KMS-11 (cell line): ENCODE measurements at regions not wholly inside any gene's neighbourhood (a gene's known extent, or its start where the extent isn't known, plus 50 kb on each side); places are given as distances from the start of the nearest gene placed in this dataset.

ENCODE experiments used
- H2AFZ ChIP-seq: fragments of 200-600 bp; sonication (generic); 2 replicates; pipeline ENCODE4 v1.6.1; 2016; ENCODE audit warnings: antibody characterized with exemption, mixed run types, low read depth
- H3K27ac ChIP-seq: fragments of 200-600 bp; sonication (generic); 2 replicates; pipeline ENCODE4 v1.6.1; 2016; ENCODE audit warnings: mild to moderate bottlenecking, mixed run types
- H3K27me3 ChIP-seq: fragments of 200-600 bp; sonication (generic); 2 replicates; pipeline ENCODE4 v1.6.1; 2017; ENCODE audit warnings: mild to moderate bottlenecking, low read depth, mixed run types, moderate library complexity; ENCODE audit not compliant: insufficient read depth
- H3K36me3 ChIP-seq: fragments of 200-600 bp; sonication (generic); 2 replicates; pipeline ENCODE4 v1.6.1; 2017; ENCODE audit warnings: mild to moderate bottlenecking, mixed run types; ENCODE audit not compliant: insufficient read depth
- H3K4me1 ChIP-seq: fragments of 200-600 bp; sonication (generic); 2 replicates; pipeline ENCODE4 v1.6.1; 2016; ENCODE audit warnings: mild to moderate bottlenecking, low read depth, mixed run types; ENCODE audit not compliant: poor library complexity, severe bottlenecking
- H3K4me2 ChIP-seq: fragments of 200-600 bp; sonication (generic); 2 replicates; pipeline ENCODE4 v1.7.0; 2016; ENCODE audit warnings: mild to moderate bottlenecking, mixed run types
- H3K4me3 ChIP-seq: fragments of 200-600 bp; sonication (generic); IDR thresholded peaks from 2 replicates; pipeline ENCODE4 v1.6.1; 2017; ENCODE audit warnings: low read depth, low read length, mixed read lengths; ENCODE audit not compliant: insufficient read depth
- H3K79me2 ChIP-seq: fragments of 200-600 bp; sonication (generic); 2 replicates; pipeline ENCODE4 v1.6.1; 2016; ENCODE audit warnings: low read depth, mixed run types; ENCODE audit not compliant: insufficient read depth
- H3K9ac ChIP-seq: fragments of 200-600 bp; sonication (generic); 2 replicates; pipeline ENCODE4 v1.6.1; 2016; ENCODE audit warnings: mild to moderate bottlenecking, mixed run types
- H4K20me1 ChIP-seq: fragments of 200-600 bp; sonication (generic); 2 replicates; pipeline ENCODE4 v1.6.1; 2016; ENCODE audit warnings: mild to moderate bottlenecking, mixed run types; ENCODE audit not compliant: insufficient read depth
- TF ChIP-seq, protein P1 (sequence below): fragments of 200-600 bp; sonication (generic); conservative IDR thresholded peaks from 2 replicates; pipeline ENCODE4 v1.6.1; 2017; ENCODE audit warnings: low read depth, mild to moderate bottlenecking, antibody characterized with exemption, low read length, moderate library complexity, mixed read lengths

DNA sequence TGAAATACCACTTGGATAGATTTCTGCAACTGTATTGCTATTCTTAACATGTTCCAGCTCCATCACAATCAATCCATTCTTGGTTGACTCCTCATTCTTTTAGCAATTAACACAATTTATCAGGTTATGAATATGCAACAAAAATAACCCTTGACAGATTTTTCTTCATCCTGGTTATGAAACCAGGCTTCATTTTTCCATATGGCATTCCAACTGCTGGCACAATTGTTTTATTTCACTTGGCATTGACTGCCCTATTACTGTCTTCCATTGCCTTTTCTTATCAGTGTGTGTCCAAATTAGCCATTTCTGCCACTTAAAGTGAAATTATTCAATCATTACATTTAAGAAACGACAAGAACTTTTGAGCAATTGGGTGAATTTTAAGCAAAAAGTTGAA is 388.8 kb upstream of the EPHA5 start:
- Histone ChIP-seq H3K27ac (no peak overlapping the region), H3K4me1 (no peaks in the 10 kb centered on the region), H3K9ac (no peak overlapping the region), H3K36me3 (no peaks in the 10 kb centered on the region), H4K20me1 (no peaks in the 10 kb centered on the region), H2AFZ (no peak overlapping the region), H3K27me3 (no peaks in the 10 kb centered on the region), H3K4me2 (no peak overlapping the region), H3K4me3 (no peak overlapping the region), H3K79me2 (no peaks in the 10 kb centered on the region)
- TF ChIP-seq, protein P1, sequence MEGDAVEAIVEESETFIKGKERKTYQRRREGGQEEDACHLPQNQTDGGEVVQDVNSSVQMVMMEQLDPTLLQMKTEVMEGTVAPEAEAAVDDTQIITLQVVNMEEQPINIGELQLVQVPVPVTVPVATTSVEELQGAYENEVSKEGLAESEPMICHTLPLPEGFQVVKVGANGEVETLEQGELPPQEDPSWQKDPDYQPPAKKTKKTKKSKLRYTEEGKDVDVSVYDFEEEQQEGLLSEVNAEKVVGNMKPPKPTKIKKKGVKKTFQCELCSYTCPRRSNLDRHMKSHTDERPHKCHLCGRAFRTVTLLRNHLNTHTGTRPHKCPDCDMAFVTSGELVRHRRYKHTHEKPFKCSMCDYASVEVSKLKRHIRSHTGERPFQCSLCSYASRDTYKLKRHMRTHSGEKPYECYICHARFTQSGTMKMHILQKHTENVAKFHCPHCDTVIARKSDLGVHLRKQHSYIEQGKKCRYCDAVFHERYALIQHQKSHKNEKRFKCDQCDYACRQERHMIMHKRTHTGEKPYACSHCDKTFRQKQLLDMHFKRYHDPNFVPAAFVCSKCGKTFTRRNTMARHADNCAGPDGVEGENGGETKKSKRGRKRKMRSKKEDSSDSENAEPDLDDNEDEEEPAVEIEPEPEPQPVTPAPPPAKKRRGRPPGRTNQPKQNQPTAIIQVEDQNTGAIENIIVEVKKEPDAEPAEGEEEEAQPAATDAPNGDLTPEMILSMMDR: no peak

- TF ChIP-seq, protein P1: no peak
Observed at GRCh38 chr4:66055999-66056398, 385.7 kb upstream of the EPHA5 start.

GRCh38 chr4:66052426-66052825 is 382.1 kb upstream of the EPHA5 start:
- no peaks in the 10 kb centered on the region for H3K4me1 ChIP-seq
- H3K27ac ChIP-seq: no peak overlapping the region
- no peaks in the 10 kb centered on the region for H3K36me3 ChIP-seq
- no peaks in the 10 kb centered on the region for H3K79me2 ChIP-seq
- no peak overlapping the region for H3K4me2 ChIP-seq
- H2AFZ ChIP-seq: no peak overlapping the region
- TF ChIP-seq, protein P1: no peak
- H3K27me3 ChIP-seq: no peaks in the 10 kb centered on the region
- no peak overlapping the region for H3K4me3 ChIP-seq
- no peak overlapping the region for H3K9ac ChIP-seq
- no peaks in the 10 kb centered on the region for H4K20me1 ChIP-seq

More at GRCh38 chr4:66055999-66056398, 385.7 kb upstream of the EPHA5 start:
- H3K9ac ChIP-seq: no peak overlapping the region
- no peaks in the 10 kb centered on the region for H3K4me1 ChIP-seq
- H2AFZ ChIP-seq: no peak overlapping the region
- H4K20me1 ChIP-seq: no peaks in the 10 kb centered on the region
- H3K27ac ChIP-seq: no peak overlapping the region
- no peaks in the 10 kb centered on the region for H3K79me2 ChIP-seq
- no peaks in the 10 kb centered on the region for H3K27me3 ChIP-seq
- no peak overlapping the region for H3K4me2 ChIP-seq
- no peak overlapping the region for H3K4me3 ChIP-seq
- H3K36me3 ChIP-seq: no peaks in the 10 kb centered on the region

DNA sequence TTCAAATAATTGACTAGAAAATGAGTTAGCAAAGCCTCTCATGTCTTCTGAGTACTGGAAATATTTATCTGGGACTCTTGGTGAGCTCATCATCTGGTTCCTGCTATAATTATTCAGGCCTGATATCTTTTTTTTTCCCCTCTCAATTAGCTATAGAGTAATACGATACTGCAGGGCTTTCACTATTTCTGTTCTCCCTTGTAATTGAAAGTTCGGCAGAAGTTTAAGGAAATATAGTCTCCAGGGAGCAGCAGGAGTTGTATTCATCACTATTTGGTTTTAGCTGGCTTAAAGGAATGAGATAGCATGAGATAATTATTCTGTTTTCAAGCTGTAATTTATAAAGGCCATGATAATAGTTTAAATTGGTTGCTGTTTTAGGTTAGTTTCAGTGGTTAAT is 378.6 kb upstream of the EPHA5 start:
- H3K4me2 ChIP-seq: no peak overlapping the region
- H3K4me1 ChIP-seq: no peaks in the 10 kb centered on the region

More for the DNA sequence above, 378.6 kb upstream of the EPHA5 start:
- no peak overlapping the region for H3K9ac ChIP-seq
- H3K27ac ChIP-seq: no peak overlapping the region
- no peaks in the 10 kb centered on the region for H3K36me3 ChIP-seq
- H4K20me1 ChIP-seq: no peaks in the 10 kb centered on the region
- no peak overlapping the region for H3K4me3 ChIP-seq
- TF ChIP-seq, protein P1: no peak
- no peaks in the 10 kb centered on the region for H3K27me3 ChIP-seq
- no peaks in the 10 kb centered on the region for H3K79me2 ChIP-seq
- no peak overlapping the region for H2AFZ ChIP-seq
